ENCODE measurements at regions not wholly inside any gene's neighbourhood (a gene's known extent, or its start where the extent isn't known, plus 50 kb on each side); places are given as distances from the start of the nearest gene placed in this dataset.

DNA sequence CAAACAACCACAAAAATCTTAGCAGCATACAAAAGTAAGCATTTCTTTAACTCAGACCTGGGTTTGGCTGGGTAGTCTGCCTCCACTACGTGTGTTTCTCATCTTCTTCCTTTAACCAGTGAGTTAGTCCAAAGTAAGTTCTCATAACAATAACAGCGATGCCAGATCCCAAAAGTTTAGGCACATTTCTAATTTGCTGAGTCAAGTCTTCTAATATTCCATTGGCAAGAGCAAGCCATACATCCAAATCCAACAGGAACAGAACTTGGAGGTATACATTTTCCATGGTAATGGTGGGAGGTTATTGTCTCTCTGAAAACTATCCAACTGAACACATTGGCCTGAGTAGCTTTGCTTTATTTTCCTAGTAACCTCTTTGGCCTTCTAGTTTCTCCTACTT lies 115.7 kb upstream of the CNTNAP2 start:
- TF ChIP-seq POLR2A (IDR thresholded peaks at IDR 0.05; ENCODE audit: borderline replicate concordance, extremely low read depth, insufficient read depth, insufficient read length) (no peak), EGR1 (IDR thresholded peaks at IDR 0.05; ENCODE audit: low read depth) (no peak)
- TF ChIP-seq, protein P1, sequence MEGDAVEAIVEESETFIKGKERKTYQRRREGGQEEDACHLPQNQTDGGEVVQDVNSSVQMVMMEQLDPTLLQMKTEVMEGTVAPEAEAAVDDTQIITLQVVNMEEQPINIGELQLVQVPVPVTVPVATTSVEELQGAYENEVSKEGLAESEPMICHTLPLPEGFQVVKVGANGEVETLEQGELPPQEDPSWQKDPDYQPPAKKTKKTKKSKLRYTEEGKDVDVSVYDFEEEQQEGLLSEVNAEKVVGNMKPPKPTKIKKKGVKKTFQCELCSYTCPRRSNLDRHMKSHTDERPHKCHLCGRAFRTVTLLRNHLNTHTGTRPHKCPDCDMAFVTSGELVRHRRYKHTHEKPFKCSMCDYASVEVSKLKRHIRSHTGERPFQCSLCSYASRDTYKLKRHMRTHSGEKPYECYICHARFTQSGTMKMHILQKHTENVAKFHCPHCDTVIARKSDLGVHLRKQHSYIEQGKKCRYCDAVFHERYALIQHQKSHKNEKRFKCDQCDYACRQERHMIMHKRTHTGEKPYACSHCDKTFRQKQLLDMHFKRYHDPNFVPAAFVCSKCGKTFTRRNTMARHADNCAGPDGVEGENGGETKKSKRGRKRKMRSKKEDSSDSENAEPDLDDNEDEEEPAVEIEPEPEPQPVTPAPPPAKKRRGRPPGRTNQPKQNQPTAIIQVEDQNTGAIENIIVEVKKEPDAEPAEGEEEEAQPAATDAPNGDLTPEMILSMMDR (IDR thresholded peaks at IDR 0.05 in 2 of 3, conservative IDR thresholded peaks at IDR 0.05 in 1 of 3; ENCODE audit: borderline replicate concordance in 1 of 3, insufficient read depth in 1 of 3, low read depth in 2 of 3, low read length in 2 of 3), result no peak

Data from HCT116 (cell line).